Common myeloid progenitor, CD34-positive (primary cell): ENCODE measurements at regions not wholly inside any gene's neighbourhood (a gene's known extent, or its start where the extent isn't known, plus 50 kb on each side); places are given as distances from the start of the nearest gene placed in this dataset.

Experiments
- CTCF ChIA-PET: fragments of 350-600 bp; sonication (Branson Sonifier 250); formaldehyde crosslinking; loops from one replicate; lab custom pipeline; 2021; ENCODE audit warnings: antibody characterized with exemption; lab: Charles Lee
- POLR2A ChIA-PET: fragments of 350-600 bp; sonication (Branson Sonifier 250); formaldehyde crosslinking; loops from one replicate; lab custom pipeline; 2021; ENCODE audit warnings: antibody characterized with exemption; lab: Charles Lee
- DNase-seq, 3 donors: peaks; one replicate each; pipeline versions ENCODE4 v3.0.0 to v3.0.0-alpha.2; 2013
- H3K27ac ChIP-seq, 2 experiments: 1 replicate in 1 of 2; 2 replicates in 1 of 2; pipeline ENCODE4 v1.7.0; 2013; ENCODE audit warnings: inconsistent platforms in 2 of 2, low read length in 2 of 2, mild to moderate bottlenecking in 2 of 2, low read depth in 1 of 2, moderate library complexity in 1 of 2; ENCODE audit not compliant: severe bottlenecking in 2 of 2, insufficient read depth in 1 of 2, poor library complexity in 1 of 2
- H3K27me3 ChIP-seq, 5 experiments: replicated peaks in 2 of 5; 1 replicate in 3 of 5; 2 replicates in 2 of 5; pipeline versions ENCODE4 v1.6.1 to v1.7.0; 2013; ENCODE audit warnings: low read length in 4 of 5, mild to moderate bottlenecking in 2 of 5, moderate library complexity in 2 of 5, inconsistent platforms in 1 of 5; ENCODE audit not compliant: insufficient read depth in 5 of 5, control insufficient read depth in 4 of 5
- H3K36me3 ChIP-seq, 4 experiments: 1 replicate in 2 of 4; 2 replicates in 2 of 4; pipeline versions ENCODE4 v1.6.1 to v1.7.0; 2013; ENCODE audit warnings: low read length in 3 of 4, control low read depth in 1 of 4, mild to moderate bottlenecking in 1 of 4; ENCODE audit not compliant: control insufficient read depth in 4 of 4, insufficient read depth in 4 of 4
- H3K4me1 ChIP-seq, 4 experiments: 1 replicate in 3 of 4; 2 replicates in 1 of 4; pipeline versions ENCODE4 v1.6.1 to v1.7.1; 2013; ENCODE audit warnings: low read length in 3 of 4, mild to moderate bottlenecking in 3 of 4, control low read depth in 1 of 4, inconsistent platforms in 1 of 4, moderate library complexity in 1 of 4; ENCODE audit not compliant: control insufficient read depth in 4 of 4, insufficient read depth in 4 of 4; ENCODE audit errors: control extremely low read depth in 1 of 4
- H3K4me3 ChIP-seq, 7 experiments: 1 replicate in 4 of 7; 2 replicates in 3 of 7; pipeline versions ENCODE4 v1.5.1 to v1.7.0; 2013; ENCODE audit warnings: mild to moderate bottlenecking in 7 of 7, low read length in 6 of 7, moderate library complexity in 6 of 7, inconsistent platforms in 2 of 7, low read depth in 2 of 7, control low read depth in 1 of 7; ENCODE audit not compliant: insufficient read depth in 4 of 7, control insufficient read depth in 1 of 7; ENCODE audit errors: extremely low read depth in 1 of 7
- H3K9me3 ChIP-seq, 5 experiments: 1 replicate in 4 of 5; 2 replicates in 1 of 5; pipeline versions ENCODE4 v1.6.1 to v1.7.1; 2013; ENCODE audit warnings: low read length in 4 of 5, mild to moderate bottlenecking in 2 of 5, inconsistent platforms in 1 of 5, low read depth in 1 of 5, moderate library complexity in 1 of 5; ENCODE audit not compliant: control insufficient read depth in 4 of 5, insufficient read depth in 2 of 5; ENCODE audit errors: control extremely low read depth in 1 of 5
- WGBS: methylation state at CpG from one replicate; pipeline ENCODE4 v1.1.5; 2013; ENCODE audit not compliant: insufficient coverage; 5-methylcytosine and 5-hydroxymethylcytosine counted together

DNA sequence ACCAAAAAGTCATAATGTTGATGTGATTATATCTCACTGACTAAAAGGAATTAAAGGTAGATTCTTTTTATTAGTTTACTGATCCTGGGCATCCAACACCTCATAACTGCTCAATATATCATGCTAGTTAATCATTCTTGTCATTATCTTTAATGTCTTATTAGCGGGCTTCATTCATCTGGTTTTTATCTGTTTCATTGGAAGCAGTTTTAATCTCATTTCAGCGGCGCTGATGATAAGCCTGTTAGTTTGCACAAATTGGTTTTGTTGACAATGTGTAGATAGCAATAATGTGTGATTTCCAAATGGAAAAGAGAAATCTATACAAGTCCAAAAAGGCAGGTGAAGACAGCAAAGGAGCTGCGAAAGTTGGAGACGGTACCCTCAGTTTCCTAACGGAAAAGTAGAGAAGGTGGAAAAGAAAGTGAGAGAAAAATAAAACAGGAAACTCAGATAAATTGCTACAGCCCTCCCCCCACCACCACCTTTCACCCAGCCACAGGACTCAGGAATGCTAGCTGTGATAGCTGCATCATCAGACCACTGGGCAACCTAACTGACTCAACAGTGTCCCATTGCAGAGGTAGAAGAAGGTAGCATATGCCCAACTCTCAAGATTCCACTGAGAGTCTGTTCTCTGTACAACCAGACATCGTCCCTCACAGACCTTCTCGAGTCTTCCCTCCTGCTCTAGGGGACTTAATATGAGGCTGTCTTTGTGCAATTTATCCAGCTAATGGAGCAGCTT lies 241.7 kb upstream of the CAMK1G start:
- H3K36me3 ChIP-seq: no peaks in the 10 kb centered on the region
- CTCF ChIA-PET: interaction anchor here (2.6 kb wide), 1 partner anchor 13 kb away, joined by 9 read pairs; no protein-coding TSS in a partner anchor
- WGBS: 87% methylated on average over 3 of the region's 8 CpGs
- POLR2A ChIA-PET: no interaction called here
- no peaks in the 10 kb centered on the region for H3K4me1 ChIP-seq
- no peak for DNase-seq
- no peaks in the 10 kb centered on the region for H3K9me3 ChIP-seq
- H3K4me3 ChIP-seq: no peak overlapping the region
- peaks cover 0 to 4% (median 0%) of the 10 kb centered on the region in 5 experiments for H3K27me3 ChIP-seq
- no peak overlapping the region for H3K27ac ChIP-seq

DNA sequence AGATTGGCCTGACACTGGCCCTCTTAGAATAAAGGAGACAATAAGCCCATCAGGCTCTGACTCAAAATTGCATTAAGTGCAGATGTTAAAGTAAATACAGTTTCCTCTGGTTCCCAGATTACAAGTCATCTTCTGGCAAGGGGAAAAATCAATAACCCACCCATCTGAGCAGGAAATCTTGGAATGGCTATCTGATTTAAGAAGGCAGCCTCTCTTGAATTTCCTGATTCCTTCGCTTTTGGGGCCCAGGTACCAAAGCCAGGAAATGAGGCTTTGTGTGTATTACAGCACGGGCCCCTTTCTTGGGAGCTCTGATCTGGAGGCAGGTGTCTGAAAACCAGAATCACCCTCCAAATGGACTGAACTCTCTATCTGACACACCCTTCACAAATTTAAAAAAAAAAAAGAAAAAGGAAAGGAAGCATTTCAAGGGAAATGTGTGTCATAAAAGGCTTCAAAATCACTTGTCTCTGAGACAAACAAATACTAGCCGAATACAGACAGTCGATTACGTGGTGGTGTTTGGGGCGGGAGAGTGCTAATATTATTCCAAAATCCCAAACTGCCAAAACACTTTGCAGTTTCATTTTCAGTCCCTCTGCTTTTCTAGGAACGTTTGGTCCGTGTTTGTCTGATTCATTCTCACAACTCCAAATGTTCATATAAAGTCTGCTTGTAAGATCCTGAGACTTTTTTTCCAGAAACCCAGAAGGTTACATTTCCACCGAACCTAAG lies 240.9 kb upstream of the CAMK1G start:
- Histone ChIP-seq H3K9me3 (no peaks in the 10 kb centered on the region), H3K4me1 (no peaks in the 10 kb centered on the region), H3K36me3 (no peaks in the 10 kb centered on the region), H3K27me3 (peaks cover 0 to 4% (median 0%) of the 10 kb centered on the region in 5 experiments), H3K4me3 (no peak overlapping the region), H3K27ac (no peak overlapping the region)
- POLR2A ChIA-PET: no interaction called here
- DNase-seq: no peak
- CTCF ChIA-PET: interaction anchor here (1.0 to 3.9 kb wide), 2 partner anchors 9 to 12 kb away, joined by 3 to 23 read pairs; no protein-coding TSS in a partner anchor
- 93% methylated on average over 8 of the region's 9 CpGs for WGBS

- no peaks in the 10 kb centered on the region for H3K36me3 ChIP-seq
- H3K27me3 ChIP-seq: peaks cover 0 to 4% (median 0%) of the 10 kb centered on the region in 5 experiments
- H3K27ac ChIP-seq: no peak overlapping the region
- no peaks in the 10 kb centered on the region for H3K4me1 ChIP-seq
- H3K4me3 ChIP-seq: no peak overlapping the region
- DNase-seq: no peak
- CTCF ChIA-PET: interaction anchor here (1.0 to 3.9 kb wide), 2 partner anchors 8 to 11 kb away, joined by 3 to 23 read pairs; no protein-coding TSS in a partner anchor
- WGBS: 100% methylated on average over 3 of the region's 4 CpGs
- POLR2A ChIA-PET: no interaction called here
- H3K9me3 ChIP-seq: no peaks in the 10 kb centered on the region
Measured at GRCh38 chr1:209343511-209343910, 240.0 kb upstream of the CAMK1G start.

DNA sequence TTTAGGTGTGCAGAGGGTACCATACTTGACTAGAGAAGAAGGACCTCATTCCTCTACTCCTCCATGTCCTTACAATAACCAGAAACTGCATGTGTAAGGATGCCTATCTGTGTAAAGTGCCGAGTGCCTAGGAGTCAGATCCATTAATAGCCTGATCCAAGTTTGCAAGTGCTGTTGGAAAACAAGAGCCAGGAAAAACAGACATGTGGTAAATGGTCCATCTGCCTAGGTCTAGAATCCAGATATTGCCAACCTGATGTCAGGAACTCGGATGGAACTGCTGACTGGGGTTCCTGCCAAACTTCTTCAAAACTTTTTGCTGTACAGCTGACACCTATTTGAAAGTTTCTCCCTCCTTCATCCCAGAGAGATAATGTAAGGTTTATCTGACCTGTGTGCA lies 239.4 kb upstream of the CAMK1G start:
- no peaks in the 10 kb centered on the region for H3K9me3 ChIP-seq
- H3K27ac ChIP-seq: no peak overlapping the region
- no peak for DNase-seq
- POLR2A ChIA-PET: no interaction called here
- H3K36me3 ChIP-seq: no peaks in the 10 kb centered on the region
- CTCF ChIA-PET: interaction anchor here (3.9 kb wide), 1 partner anchor 11 kb away, joined by 23 read pairs; no protein-coding TSS in a partner anchor
- H3K4me1 ChIP-seq: no peaks in the 10 kb centered on the region
- 72% methylated on average over 2 of the region's 2 CpGs for WGBS
- H3K4me3 ChIP-seq: no peak overlapping the region
- H3K27me3 ChIP-seq: peaks cover 0 to 4% (median 0%) of the 10 kb centered on the region in 5 experiments

DNA sequence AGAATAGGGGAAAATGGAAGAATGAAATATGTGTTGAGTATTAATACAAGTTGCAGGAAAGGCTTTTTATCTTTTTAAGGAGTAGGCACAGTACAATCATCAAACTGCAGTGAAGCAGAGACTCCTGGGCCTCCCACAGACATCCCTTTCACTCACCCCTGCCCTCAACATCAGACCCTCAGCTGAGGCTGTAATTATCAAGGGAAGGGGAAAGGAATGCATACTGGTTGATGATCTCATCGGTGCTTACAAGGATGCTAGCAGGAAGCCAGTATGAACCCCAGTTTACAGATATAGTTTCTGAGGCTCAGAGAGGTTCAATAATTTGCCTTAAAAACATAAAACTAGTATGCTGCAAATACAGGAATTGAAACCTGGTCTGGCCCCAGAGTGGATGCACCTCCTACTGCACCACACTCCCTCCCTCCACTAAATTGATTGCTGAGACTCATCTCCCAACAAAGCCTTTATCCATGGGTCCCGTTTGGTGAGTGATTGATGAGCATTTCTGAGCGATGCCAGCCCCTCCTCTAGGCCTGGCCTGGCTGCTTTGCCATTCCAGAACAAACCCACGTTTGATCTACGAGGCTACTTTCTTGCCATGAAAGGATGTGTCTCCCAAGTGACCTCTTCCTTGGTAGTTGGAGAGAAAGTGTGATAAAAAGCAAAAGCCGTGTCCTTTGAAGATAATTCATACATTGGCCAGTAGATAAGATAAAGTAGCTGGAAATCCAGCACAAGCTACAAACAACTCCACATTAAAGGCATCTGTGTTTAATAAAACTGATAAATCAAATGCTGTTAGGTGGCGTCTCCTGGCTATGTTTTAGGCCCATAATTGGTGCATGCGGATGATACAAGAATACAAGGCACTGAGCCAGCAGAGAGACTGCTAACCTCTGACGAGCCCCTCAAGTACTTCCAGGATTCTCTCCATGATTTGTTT lies 233.9 kb upstream of the CAMK1G start:
- H3K9me3 ChIP-seq: no peaks in the 10 kb centered on the region
- H3K27ac ChIP-seq: no peak overlapping the region
- no peak overlapping the region for H3K4me3 ChIP-seq
- WGBS: 89% methylated on average over 7 of the region's 9 CpGs
- H3K4me1 ChIP-seq: peaks cover 0 to 4% (median 0%) of the 10 kb centered on the region in 4 experiments
- no peak for DNase-seq
- H3K27me3 ChIP-seq: peaks cover 0 to 3% (median 0%) of the 10 kb centered on the region in 5 experiments
- POLR2A ChIA-PET: no interaction called here
- CTCF ChIA-PET: no interaction called here
- no peaks in the 10 kb centered on the region for H3K36me3 ChIP-seq

DNA sequence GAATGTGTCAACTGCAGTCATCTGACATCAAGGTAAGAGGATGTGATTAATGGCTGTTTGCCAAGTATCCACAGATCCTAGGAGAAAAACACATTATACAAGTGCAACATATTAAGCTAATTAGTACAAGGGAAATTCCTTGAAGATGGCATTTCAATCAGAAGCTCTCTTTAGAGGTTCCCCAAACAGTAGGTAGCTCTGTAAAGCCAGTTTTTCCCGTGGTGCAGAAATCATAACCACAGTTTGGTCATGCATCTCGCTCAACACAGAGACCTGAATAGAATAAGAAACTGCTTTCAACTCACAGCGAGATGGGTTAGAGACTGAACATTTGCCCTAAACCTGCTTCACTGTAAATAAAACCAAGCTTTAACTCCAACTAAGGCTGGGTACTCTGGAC lies 230.5 kb upstream of the CAMK1G start:
- POLR2A ChIA-PET: no interaction called here
- CTCF ChIA-PET: interaction anchor here (0.6 to 4.7 kb wide), 13 partner anchors 9 to 213 kb away, joined by 3 to 23 read pairs (median 3); no protein-coding TSS in a partner anchor
- 95% methylated on average over 3 of the region's 3 CpGs for WGBS
- DNase-seq: no peak
- Histone ChIP-seq H3K27ac (no peak overlapping the region), H3K9me3 (no peaks in the 10 kb centered on the region), H3K4me3 (no peak overlapping the region), H3K36me3 (no peaks in the 10 kb centered on the region), H3K4me1 (peaks cover 0 to 4% (median 0%) of the 10 kb centered on the region in 4 experiments), H3K27me3 (peaks cover 0 to 3% (median 0%) of the 10 kb centered on the region in 5 experiments)
